ENCODE measurements at regions not wholly inside any gene's neighbourhood (a gene's known extent, or its start where the extent isn't known, plus 50 kb on each side); places are given as distances from the start of the nearest gene placed in this dataset.

DNA sequence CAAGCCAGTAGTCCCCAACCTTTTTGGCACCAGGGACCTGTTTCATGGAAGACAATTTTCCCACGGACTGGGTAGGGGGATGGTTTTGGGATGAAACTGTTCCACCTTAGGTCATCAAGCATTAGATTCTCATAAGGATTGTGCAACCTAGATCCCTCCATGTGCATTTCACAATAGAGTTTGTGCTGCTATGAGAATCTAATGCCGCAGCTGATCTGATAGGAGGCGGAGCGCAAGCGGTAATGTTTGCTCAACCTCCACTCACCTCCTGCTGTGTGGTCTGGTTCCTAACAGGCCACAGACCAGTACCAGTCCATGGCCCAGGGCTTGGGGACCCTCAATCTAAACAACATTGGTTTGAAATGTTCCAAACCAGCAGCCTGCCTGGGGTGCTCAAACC is 137.0 kb upstream of the STXBP5 start:
- TF ChIP-seq SIN3A (IDR thresholded peaks at IDR 0.05; ENCODE audit: borderline replicate concordance, insufficient read depth, low read depth, low read length): no peak
- TF ChIP-seq, protein P1, sequence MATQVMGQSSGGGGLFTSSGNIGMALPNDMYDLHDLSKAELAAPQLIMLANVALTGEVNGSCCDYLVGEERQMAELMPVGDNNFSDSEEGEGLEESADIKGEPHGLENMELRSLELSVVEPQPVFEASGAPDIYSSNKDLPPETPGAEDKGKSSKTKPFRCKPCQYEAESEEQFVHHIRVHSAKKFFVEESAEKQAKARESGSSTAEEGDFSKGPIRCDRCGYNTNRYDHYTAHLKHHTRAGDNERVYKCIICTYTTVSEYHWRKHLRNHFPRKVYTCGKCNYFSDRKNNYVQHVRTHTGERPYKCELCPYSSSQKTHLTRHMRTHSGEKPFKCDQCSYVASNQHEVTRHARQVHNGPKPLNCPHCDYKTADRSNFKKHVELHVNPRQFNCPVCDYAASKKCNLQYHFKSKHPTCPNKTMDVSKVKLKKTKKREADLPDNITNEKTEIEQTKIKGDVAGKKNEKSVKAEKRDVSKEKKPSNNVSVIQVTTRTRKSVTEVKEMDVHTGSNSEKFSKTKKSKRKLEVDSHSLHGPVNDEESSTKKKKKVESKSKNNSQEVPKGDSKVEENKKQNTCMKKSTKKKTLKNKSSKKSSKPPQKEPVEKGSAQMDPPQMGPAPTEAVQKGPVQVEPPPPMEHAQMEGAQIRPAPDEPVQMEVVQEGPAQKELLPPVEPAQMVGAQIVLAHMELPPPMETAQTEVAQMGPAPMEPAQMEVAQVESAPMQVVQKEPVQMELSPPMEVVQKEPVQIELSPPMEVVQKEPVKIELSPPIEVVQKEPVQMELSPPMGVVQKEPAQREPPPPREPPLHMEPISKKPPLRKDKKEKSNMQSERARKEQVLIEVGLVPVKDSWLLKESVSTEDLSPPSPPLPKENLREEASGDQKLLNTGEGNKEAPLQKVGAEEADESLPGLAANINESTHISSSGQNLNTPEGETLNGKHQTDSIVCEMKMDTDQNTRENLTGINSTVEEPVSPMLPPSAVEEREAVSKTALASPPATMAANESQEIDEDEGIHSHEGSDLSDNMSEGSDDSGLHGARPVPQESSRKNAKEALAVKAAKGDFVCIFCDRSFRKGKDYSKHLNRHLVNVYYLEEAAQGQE (IDR thresholded peaks at IDR 0.05; ENCODE audit: insufficient read depth in 1 of 2, low read depth in 2 of 2, low read length in 1 of 2): no peak
- no peak for TF ChIP-seq POLR2AphosphoS5 (IDR thresholded peaks at IDR 0.05; ENCODE audit: low read depth, low read length)
- TF ChIP-seq, protein P2, sequence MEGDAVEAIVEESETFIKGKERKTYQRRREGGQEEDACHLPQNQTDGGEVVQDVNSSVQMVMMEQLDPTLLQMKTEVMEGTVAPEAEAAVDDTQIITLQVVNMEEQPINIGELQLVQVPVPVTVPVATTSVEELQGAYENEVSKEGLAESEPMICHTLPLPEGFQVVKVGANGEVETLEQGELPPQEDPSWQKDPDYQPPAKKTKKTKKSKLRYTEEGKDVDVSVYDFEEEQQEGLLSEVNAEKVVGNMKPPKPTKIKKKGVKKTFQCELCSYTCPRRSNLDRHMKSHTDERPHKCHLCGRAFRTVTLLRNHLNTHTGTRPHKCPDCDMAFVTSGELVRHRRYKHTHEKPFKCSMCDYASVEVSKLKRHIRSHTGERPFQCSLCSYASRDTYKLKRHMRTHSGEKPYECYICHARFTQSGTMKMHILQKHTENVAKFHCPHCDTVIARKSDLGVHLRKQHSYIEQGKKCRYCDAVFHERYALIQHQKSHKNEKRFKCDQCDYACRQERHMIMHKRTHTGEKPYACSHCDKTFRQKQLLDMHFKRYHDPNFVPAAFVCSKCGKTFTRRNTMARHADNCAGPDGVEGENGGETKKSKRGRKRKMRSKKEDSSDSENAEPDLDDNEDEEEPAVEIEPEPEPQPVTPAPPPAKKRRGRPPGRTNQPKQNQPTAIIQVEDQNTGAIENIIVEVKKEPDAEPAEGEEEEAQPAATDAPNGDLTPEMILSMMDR (IDR thresholded peaks at IDR 0.05): no peak
- TF ChIP-seq TCF7L2 (IDR thresholded peaks at IDR 0.05; ENCODE audit: low read depth, low read length): no peak
- H3K36me3 ChIP-seq (ENCODE audit: control insufficient read depth, insufficient read depth, low read length): no peaks in the 10 kb centered on the region
- intact Hi-C loops (cut with micrococcal nuclease; ENCODE audit: unreplicated experiment) (no loop called here), in situ Hi-C loops (cut with HindIII; ENCODE audit: low pct_unique_long_range_greater_than_20kb, low sequenced_read_pairs) (no loop called here)
- H3K27me3 ChIP-seq (ENCODE audit: control insufficient read depth, insufficient read depth, low read length): no peaks in the 10 kb centered on the region
- ChIA-PET POLR2A (no interaction called here), CTCF (no interaction called here)
- ATAC-seq: no peak
- no peak overlapping the region for H3K4me3 ChIP-seq (ENCODE audit: low read depth in 2 of 2, low read length in 2 of 2)
- H3K9me3 ChIP-seq (ENCODE audit: control insufficient read depth, insufficient read depth, low read depth, low read length): peaks cover 4% of the 10 kb centered on the region; the same call in 1 of the 2 replicates
- DNase-seq (ENCODE audit: low read depth, low spot score): no peak
- no peak overlapping the region; the same call in 1 of the 2 replicates for H3K27ac ChIP-seq (ENCODE audit: low read length)
- no TSS peak for BruUV-seq (replicated peaks)
- H3K4me1 ChIP-seq (ENCODE audit: control insufficient read depth, insufficient read depth, low read length): no peaks in the 10 kb centered on the region; the same call in 1 of the 2 replicates

DNA sequence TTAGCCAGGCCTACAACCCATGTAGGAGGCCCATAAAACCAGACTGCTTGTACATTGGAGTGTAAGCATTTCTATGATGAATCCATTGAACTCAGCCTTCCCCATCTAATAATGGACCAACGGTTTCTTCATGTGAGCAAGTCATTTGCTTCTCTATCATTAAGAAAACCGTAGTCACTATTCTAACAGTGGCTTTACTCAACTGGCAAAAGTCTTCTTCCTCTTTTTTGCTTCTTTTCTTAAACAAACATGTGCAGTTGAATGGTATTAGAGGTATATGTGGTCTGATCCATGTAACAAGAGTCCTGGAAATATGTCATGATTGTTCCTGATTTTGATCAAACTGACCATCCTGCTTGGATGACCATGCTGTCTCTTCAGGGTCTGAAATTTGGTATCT is 132.4 kb upstream of the STXBP5 start:
- TF ChIP-seq, protein P1 (IDR thresholded peaks at IDR 0.05; ENCODE audit: insufficient read depth in 1 of 2, low read depth in 2 of 2, low read length in 1 of 2): no peak
- TF ChIP-seq SIN3A (IDR thresholded peaks at IDR 0.05; ENCODE audit: borderline replicate concordance, insufficient read depth, low read depth, low read length): no peak
- no peak for TF ChIP-seq TCF7L2 (IDR thresholded peaks at IDR 0.05; ENCODE audit: low read depth, low read length)
- TF ChIP-seq, protein P2 (IDR thresholded peaks at IDR 0.05): no peak
- no peak for TF ChIP-seq POLR2AphosphoS5 (IDR thresholded peaks at IDR 0.05; ENCODE audit: low read depth, low read length)
- DNase-seq (ENCODE audit: low read depth, low spot score): no peak
- Histone ChIP-seq H3K27ac (ENCODE audit: low read length) (peak overlapping the region; percentile 45; the same call in 1 of the 2 replicates), H3K4me3 (ENCODE audit: low read depth in 2 of 2, low read length in 2 of 2) (no peak overlapping the region), H3K27me3 (ENCODE audit: control insufficient read depth, insufficient read depth, low read length) (no peaks in the 10 kb centered on the region), H3K36me3 (ENCODE audit: control insufficient read depth, insufficient read depth, low read length) (no peaks in the 10 kb centered on the region), H3K4me1 (ENCODE audit: control insufficient read depth, insufficient read depth, low read length) (no peaks in the 10 kb centered on the region), H3K9me3 (ENCODE audit: control insufficient read depth, insufficient read depth, low read depth, low read length) (peaks cover 4% of the 10 kb centered on the region; the same call in 1 of the 2 replicates)
- in situ Hi-C loops (cut with HindIII; ENCODE audit: low pct_unique_long_range_greater_than_20kb, low sequenced_read_pairs) (no loop called here), intact Hi-C loops (cut with micrococcal nuclease; ENCODE audit: unreplicated experiment) (no loop called here)
- ChIA-PET CTCF (no interaction called here), POLR2A (no interaction called here)
- no TSS peak for BruUV-seq (replicated peaks)
- no peak for ATAC-seq
